ENCODE measurements at regions not wholly inside any gene's neighbourhood (a gene's known extent, or its start where the extent isn't known, plus 50 kb on each side); places are given as distances from the start of the nearest gene placed in this dataset.
A peak's percentile ranks its signal among the peaks of the same experiment; 100 is the strongest.
"Not testable (repeated sequence)": the region's sequence is repeated elsewhere in the genome, so short reads cannot be mapped to it uniquely, and the experiment has no call there.

DNA sequence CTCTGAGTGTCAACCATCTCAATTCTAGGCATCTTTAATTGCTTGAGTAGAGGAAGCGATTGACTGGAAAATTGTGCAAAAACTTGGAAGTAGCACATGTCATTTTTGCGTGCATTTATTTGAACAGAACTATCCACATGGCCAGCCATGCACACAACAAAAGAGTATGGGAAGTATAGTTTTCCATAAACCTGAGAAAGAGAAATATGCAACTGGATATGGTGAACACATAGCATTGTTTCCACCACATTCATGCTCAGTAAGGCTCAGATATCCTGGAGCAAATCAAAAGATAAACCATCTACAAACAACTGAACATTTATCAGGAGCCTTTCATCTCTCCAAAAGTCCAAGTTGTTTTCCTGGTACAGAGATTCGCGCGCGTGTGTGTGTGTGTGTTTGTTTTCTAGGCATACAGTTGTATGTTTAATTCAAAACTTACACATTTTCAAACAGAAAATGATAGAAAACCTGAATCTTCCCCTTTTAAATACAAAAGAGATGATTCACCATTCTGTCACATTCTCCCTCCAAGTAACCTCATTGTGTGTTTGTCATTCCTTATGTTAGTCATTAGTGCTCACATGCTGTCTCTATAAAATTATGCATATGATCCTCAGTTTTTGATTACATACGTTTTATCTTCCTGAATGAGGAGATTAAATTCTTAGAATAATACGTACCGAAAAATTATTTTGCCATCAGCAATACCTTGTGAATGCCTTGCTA, 780.4 kb upstream of the NRXN1 start:
- DNase-seq: no peak

GRCh38 chr2:51810197-51810596, 778.3 kb upstream of the NRXN1 start:
- no peak for DNase-seq

DNA sequence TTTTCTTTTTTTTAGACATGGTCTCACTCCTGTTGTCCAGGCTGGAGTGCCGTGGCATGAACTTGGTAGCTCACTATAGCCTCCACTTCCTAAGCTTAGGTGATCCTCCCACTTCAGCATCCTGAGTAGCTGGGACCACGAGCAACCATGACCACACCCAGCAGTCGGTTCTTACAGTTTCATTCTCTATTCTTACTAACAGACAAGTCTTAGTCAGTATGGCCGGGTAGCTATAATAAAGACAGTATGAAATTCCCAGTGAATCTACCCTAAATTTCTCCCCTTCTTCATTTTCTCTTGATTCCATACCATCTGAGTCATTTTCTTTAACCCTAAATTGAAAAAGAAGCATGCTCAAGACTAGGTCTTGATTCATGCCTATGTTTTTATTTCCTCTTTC, 775.3 kb upstream of the NRXN1 start:
- no peak for DNase-seq

DNA sequence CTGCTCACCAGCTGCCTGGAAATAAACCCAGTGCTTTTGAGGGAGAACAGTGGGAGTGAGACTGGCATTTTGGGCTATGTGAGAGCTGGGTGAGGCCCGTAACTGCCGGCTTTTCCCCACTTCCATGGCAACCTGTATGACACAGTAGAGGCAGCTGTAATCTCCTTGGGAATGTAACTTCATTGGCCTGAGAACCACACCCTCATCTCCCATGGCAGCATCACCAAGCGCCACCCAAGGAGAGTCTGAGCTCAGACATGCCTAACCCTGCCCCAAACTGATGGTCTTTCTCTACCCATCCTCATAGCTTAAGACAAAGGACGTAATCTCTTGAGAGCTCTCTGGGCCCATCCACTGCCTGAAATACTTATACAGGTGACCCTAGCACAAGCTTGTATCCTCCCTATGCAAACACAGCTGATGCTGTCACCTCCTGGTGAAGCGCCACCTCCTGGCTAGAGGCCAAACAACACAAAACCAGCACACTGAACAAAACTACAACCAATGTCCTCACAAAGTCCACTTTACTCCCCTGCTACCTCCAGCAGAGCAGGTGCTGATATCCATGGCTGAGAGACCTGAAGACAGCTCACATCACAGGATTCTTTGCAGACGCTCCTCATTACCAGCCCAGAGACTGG, 763.4 kb upstream of the NRXN1 start:
- DNase-seq: peak; percentile 2

GRCh38 chr2:51791496-51791895, 759.6 kb upstream of the NRXN1 start:
- DNase-seq: no peak

DNA sequence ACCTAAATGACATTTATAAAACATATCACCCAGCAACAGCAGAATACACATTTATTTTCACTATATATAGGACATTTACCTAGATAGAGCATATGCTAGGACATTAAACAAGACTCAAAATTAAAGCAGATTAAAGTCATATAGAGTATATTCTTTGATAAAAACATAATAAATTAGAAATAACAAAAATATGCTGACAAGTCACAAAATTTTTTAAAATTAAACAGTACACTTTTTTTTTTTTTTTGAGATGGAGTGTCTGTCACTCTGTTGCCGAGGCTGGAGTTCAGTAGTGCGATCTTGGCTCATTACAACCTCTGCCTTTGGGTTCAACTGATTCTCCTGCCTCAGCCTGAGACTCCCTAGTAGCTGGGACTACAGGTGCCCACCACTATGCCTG, 758.9 kb upstream of the NRXN1 start:
- DNase-seq: no peak

GRCh38 chr2:51789918-51790317, 758.0 kb upstream of the NRXN1 start:
- DNase-seq: no peak

DNA sequence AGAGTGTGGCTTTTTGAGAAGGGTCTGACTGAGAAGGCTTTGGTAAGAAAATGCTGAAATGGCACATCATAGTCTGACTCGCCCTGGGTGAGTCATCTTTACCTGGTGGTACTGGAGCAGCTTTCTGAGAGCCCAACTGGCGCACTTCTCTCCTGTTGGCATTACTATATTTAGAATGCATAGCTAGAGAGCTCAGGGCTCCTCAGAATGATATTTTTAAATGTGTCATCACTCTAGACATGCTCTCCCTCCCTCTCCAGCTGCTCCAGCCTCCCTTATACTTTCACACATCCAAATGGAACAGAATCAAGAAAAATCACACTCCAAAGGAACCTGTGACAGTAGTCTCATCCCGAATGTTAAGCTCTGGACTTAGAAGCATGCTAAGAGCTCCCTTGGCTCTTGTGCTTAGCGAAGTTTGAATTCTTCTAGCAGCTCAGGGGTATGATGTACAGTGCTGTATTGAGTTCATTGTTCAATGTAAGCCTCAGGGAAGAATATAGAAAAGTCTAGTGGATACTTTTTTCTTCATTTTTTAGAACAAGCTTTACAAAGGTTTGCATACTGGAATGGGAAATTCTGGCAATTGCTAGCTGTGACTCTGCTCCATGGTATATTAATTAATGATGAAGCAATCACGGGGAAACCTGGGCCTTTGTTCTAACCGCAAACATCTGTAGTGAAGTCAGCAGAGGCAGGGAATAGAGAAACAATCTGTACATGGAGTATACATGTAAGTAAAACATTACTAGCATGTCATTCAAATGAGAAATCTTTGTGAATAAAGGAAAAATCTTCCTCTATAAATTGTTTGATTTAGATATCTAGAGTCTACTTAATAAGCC, 751.2 kb upstream of the NRXN1 start:
- DNase-seq: no peak

GRCh38 chr2:51781691-51782090, 749.8 kb upstream of the NRXN1 start:
- DNase-seq: no peak

DNA sequence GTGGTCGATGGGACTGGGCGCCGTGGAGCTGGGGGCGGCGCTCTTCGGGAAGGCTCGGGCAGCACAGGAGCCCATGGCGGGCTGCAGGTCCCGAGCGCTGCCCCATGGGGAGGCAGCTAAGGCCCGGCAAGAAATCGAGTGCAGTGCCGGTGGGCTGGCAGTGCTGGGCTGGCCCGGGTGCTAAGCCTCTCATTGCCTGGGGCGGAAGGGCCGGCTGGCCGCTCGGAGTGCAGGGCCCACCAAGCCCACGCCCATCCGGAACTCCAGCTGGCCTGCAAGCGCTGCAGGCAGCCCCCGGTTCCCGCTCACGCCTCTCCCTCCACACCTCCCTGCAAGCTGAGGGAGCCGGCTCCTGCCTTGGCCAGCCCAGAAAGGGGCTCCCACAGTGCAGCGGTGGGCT, 748.4 kb upstream of the NRXN1 start:
- DNase-seq: no peak

DNA sequence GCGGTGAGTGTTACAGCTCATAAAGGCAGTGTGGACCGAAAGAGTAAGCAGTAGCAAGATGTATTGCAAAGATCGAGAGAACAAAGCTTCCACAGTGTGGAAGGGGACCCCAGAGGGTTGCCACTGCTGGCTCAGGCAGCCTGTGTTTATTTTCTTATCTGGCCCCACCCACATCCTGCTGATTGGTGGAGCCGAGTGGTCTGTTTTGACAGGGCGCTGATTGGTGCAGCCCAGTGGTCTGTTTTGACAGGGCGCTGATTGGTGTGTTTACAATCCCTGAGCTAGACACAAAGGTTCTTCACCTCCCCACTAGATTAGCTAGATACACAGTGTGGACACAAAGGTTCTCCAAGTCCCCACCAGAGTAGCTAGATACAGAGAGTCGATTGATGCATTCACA, 747.8 kb upstream of the NRXN1 start:
- not testable (repeated sequence) for DNase-seq

DNA sequence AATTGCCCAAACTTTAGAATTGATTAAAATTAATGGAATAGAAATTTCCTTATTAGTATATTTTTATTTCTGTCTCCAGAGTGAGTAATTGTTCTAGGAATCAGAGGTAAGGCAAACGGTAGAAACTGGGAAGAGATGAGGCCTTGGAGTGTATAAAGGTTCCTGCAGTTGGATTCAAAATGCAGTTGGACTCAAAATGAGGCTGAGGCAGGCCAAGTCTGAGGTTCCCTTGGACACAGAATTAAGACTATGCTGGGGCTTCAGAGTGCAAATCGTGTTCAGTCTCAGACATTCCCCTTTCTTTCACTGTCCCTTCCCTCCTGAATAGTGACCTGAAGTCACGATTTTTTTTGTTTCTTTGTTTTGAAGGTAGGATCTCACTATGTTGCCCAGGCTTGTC, 746.9 kb upstream of the NRXN1 start:
- DNase-seq: no peak

DNA sequence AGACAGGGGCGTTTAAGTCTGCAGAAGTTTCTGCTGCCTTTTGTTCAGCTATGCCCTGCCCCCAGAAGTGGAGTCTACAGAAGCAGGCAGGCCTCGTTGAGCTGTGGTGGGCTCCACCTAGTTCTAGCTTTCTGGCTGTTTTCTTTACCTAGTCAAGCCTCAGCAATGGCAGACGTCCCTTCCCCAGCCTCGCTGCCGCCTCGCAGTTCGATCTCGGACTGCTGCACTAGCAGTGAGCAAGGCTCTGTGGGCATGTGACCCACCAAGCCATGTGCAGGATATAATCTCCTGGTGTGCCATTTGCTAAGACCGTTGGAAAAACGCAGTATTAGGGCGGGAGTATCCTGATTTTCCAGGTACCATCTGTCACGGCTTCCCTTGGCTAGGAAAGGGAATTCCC, 742.7 kb upstream of the NRXN1 start:
- not testable (repeated sequence) for DNase-seq

GRCh38 chr2:51760441-51760840, 728.5 kb upstream of the NRXN1 start:
- no peak for DNase-seq

- no peak for DNase-seq
Measured at GRCh38 chr2:51758081-51758480, 726.1 kb upstream of the NRXN1 start.

GRCh38 chr2:51734115-51734514, 702.2 kb upstream of the NRXN1 start:
- no peak for DNase-seq

DNA sequence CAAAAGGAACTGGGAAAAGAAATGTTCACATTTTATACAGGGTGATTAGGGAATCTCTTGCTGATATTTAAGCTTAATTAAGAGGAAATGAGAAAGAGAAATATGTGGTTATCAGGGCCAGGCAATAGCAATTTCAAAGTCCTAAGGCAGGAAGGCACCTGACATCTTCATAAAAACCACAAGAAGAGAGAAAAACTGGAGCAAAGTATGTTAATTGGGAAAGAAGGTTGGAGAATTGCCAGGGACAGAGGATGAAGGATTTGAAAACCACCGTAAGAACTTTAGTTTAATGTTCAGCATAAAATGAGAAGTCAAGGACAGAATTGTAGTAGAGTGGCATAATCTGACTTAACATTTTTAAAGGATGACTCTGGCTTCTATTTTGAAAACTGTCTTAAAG, 691.8 kb upstream of the NRXN1 start:
- DNase-seq: no peak

GRCh38 chr2:51722311-51722710, 690.4 kb upstream of the NRXN1 start:
- no peak for DNase-seq

GRCh38 chr2:51720826-51721225, 688.9 kb upstream of the NRXN1 start:
- no peak for DNase-seq

DNA sequence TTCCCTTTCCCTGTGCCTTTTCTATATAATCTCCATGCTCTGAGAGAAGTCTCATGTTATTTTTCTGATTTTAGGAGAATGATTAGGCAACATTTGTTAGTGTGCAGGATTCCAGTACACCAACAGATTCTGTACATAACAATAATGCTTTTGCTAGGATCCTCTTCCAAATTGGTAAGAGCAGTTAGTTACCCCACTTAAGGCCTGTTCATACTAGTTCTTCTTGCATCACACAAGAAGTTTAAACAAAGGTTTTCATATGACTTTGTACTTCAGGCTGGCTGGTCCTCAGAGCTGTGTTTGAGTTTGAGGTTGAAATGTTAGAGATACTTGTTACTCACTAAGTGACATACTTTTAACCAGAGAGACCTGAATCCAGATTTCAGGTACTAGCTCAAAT, 686.9 kb upstream of the NRXN1 start:
- DNase-seq: no peak

DNA sequence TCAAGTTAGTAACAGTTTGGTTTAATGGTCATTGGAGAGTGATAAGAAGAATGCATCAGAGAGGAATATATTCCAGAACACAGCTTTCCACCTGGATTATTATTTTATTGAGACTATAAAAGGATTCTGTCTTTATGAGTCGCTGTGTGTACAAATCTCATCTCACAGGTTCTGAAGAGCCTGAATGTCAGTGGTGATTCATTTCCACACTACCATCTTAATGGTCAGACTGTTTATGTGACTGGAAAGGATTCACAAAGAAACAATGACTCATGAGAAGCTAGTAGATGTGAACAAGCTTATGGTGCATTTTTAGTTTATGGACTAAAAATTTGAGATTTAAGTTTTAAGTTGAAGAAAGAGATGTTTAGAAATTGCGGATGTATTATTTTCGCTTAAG, 685.4 kb upstream of the NRXN1 start:
- DNase-seq: no peak

DNA sequence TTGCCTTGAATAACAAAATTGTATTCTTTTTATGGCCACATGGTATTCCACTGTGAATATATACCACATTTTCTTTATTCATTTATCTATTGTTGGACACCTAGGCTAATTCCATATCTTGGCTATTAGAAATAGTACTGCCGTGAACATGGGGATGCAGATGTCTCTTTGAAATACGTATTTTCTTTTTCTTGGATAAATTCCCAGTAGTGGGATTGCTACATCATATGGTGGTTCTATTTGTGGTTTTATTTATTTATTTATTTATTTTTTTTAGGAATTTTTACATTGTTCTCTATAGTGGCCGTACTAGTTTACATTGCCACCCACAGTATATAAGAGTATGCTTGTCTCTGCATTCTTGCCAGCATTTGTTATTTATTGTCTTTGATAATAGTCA, 679.8 kb upstream of the NRXN1 start:
- DNase-seq: no peak

GRCh38 chr2:51710222-51710621, 678.3 kb upstream of the NRXN1 start:
- no peak for DNase-seq

DNA sequence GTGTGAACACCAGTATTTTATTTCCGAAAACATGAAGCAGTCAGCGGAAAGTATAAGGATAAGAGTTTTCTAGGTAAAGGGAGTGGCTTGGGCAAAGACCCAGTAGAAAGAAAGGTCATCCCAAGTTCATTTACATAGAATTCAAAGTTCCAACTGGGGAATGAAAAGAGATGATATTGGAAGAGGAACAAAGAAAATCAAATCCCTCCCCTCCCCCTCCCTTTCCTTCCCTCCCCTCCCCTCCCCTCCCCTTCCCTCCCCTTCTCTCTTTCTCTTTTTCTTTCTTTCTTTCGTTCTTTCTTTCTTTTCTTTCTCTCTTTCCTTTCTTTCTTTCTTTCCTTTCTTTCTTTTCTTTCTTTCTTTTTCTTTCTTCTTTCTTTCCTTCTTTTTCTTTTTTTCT, 675.7 kb upstream of the NRXN1 start:
- no peak for DNase-seq

All from GDM1 (cell line).